NCI-H446 (cell line): ENCODE measurements at regions not wholly inside any gene's neighbourhood (a gene's known extent, or its start where the extent isn't known, plus 50 kb on each side); places are given as distances from the start of the nearest gene placed in this dataset.

Source experiments
- DNase-seq, 2 experiments: peaks; one replicate each; lab custom pipeline; 2025; lab: John Stamatoyannopoulos, UW

DNA sequence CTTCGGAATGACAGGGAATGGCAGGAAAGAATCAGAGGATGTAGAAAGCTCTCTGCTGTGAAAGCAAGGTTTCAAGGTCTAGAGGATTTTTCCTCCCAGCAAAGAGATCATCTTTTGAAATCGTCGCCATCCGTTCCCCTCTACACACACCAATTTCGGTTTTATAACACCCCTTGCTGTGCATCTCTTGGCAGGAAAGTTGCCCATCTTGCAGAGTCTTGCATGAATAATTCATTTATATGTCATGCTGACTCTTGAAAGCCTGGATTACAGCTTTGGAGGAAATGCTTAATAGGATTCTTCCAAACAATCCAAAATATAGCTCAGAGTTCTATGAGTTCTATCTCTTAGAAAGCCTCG is 262.7 kb downstream of the CHL1 start:
- DNase-seq: peak in 1 of 2 experiments; percentile 23

DNA sequence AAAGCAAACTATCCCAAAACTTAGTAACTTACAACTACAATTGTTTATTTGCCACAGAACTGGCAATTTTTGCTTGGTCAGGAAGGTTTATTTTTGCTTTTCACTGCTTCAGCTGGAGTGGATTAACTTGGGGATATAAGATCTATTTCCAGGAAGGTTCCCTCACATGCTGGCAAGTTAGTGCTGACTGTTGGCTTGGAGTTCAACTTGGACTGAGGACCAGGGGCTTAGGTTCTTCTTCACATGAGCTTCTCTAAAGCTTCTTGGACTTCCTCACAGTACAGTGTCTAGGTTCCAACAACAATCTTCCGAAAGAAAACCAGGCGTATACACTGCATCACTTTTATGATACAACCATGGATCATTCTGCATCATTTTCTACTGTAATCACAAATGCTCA is 264.4 kb downstream of the CHL1 start:
- no peak for DNase-seq

DNA sequence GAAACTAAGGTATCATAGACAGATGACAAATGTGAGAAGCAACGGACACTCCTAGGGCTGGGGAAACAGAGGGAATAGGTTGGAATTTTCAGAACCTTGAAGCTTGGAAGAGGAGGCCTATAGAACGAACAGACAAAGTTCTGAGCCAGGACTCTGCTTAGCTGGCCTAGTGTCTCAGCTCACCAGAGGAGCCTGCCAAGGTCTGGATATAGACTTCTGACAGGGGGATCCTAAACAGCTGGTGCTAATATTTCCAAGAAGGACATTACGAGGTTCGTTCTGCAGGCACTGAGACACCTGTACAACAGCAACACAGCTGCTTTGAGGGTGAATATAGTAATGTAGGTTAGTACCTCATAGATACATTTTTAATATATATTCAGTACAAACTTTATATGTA is 266.3 kb downstream of the CHL1 start:
- DNase-seq: no peak

DNA sequence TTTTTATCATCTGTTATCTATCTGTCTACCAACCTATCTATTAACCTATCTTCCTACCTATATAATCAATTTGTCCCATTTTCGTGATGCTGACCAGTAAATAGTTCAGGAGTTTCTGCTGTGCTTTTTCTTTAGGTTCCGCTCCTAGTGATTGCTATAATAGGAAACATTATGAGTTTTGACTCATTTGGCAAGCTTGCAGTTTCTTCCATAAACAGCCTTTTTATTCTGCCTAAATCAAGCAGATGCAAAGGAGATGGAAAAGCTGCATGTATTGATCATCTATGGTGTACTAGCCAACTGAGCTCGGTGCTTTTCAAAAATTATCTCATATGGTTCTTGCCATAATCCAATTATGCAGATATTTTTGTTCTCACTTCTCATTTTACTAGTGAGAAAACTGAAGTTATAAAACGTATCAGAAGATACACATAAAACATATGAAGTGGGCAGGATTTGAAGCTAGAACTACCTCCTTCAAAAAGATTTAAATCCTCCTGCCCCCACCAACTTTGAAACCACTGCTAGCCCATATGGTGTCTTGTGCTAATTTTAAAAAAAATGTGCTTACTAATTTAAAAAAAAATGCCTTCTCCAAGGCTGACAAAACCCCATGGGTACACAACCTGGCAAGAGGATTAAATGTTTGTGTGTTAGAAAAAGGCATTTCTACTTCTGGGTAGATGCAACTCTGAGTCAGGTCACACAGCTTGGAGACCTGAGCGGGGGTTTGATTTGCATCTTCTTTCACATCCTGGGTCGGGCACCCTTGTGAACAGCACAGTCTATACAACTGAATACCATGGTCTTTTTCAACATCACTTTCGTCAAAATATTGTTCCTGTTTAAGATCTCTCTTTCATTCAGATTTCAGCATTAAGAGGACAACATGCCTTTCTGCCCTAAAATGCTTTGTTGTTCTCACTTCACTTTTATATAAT is 267.0 kb downstream of the CHL1 start:
- no peak for DNase-seq

DNA sequence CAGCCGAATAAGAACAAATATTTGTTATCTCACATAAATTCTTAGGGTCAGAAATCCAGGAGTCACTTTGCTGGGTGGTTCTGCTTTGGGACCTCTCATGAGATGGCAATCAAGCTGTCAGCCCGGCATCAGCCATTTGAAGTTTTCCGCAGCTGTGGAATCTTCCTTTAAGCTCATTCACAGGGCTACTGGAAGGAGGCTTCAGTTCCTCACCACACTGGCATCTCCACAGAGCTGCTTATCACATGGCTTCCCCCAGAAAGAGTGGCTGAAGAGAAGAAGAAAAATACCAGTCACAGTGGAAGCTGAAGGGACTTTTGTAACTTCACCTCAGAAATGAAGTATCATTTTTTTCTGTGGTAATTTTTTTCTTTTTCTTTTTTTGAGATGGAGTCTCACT is 267.7 kb downstream of the CHL1 start:
- no peak for DNase-seq

DNA sequence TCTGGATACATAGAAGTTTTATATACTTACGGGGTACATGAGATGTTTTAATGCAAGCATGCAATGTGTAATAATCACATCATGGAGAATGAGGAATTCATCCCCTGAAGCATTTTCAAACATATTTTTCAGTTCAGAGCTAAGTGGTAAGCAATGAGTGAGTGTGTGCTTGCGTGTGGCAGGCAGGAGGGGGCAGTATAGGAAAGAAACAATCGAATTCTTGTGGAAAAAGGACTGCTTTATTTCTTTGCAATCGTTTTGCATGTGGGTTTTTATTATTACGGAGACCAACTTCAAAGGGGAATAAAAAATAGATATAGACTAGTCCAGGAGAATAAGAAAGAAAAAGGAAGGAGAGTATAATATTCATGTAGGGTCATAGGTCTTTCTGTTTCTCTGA is 271.6 kb downstream of the CHL1 start:
- no peak for DNase-seq

DNA sequence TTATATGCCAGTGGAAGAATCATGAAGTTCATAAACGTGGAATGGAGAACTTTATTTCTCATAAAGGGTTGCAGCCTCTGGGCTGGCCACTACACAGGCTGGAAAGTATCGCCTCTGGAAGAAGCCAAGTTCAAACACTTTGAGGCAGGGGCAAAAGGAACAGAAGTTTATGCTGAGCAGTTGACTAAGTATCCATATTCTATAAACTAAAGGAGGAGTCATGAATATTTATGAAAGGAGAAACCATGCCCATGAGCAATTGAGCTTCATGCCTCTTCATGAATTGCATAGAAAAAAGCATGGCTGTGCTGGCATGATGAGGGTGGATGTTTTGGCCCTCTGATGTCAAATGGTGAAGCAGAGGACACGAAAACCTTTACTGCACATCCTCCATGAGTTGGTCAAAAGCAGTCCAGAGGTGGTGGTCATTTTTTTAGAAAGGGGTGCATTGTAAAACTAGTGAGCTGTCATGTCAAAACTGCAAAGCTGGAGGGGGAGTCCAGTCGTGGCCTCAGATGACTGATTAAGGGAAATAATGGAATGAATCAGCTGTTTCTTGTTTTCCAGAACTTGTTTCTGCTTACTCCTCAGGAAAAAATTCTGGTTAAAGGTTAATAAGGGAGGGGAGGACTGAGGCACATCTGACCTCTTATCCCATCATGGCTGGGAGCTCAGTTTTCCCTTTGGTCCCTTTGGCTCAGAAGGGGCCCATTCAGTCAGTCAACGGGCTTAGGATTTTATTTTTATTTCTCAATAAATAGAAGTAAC is 276.7 kb downstream of the CHL1 start:
- DNase-seq: no peak

DNA sequence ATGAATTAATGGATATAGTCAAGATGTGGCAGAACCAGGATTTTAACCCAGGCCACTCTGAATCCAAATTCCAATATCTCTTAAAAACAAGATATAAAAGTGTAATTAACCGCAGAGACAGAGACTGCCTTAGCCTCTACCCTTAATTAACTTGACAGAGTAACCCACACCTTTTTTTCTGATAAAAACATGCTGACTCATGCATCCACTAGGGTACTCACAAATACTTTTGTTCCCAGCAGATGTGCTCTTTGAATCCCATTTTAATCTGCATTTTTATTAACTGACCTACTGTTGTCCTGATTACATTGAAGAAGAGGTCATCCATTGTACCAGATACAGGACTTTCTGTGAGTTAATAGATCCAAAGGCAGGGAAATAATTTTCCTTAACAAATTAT is 278.3 kb downstream of the CHL1 start:
- DNase-seq: no peak

DNA sequence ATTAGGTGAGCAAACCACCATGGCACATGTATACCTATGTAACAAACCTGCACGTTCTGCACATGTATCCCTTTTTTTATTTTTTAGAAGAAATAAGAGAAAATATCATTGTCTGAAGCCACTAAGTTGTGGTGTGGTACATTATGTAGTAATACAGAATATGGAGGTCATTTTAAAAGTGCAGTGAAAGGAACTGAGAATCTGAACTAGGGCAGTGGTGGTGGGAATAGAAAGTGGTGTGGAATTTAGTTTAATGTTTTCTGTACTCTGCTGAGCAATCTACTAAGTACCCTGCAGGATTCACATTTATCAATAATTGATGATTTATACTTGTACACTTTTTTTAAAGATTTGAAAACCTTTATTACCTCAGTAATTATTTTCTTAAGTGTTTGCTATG is 283.5 kb downstream of the CHL1 start:
- no peak for DNase-seq

DNA sequence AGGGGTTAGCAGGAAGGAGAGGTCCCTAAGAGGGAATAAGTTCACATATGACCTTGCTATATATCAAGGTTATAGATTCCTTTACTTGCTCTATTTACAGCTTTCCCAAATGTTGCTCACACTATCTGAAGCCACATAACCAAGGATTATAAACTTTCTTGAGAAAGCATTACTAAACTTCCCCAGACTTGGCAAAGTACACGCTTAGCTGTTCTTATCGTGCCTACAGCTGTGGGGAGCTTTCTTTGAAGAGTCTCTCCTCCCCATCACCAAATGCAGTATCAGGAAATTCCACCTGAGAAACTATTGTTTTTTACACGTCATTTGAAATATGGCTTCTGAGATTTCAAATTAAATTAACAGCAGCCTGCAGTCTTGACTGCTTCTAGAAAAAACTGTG is 284.5 kb downstream of the CHL1 start:
- DNase-seq: no peak

DNA sequence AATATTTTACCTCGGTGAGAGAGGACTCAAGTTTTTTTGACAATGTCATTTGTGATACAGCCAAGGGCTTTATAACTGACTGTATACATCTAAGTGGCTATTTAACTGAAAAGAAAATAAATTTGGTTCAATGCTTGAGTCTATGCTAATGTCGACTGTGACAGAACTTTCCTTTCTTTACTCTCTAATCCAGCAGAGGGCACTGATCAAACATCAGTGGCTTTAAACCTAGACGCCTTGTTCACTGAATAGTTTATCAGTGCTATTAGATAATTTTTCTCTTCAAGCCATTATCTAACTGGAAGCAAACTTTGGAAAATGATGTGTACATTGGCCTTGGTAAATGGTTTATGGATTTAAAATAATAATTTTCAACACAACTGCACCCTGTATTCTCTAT is 285.1 kb downstream of the CHL1 start:
- DNase-seq: no peak

DNA sequence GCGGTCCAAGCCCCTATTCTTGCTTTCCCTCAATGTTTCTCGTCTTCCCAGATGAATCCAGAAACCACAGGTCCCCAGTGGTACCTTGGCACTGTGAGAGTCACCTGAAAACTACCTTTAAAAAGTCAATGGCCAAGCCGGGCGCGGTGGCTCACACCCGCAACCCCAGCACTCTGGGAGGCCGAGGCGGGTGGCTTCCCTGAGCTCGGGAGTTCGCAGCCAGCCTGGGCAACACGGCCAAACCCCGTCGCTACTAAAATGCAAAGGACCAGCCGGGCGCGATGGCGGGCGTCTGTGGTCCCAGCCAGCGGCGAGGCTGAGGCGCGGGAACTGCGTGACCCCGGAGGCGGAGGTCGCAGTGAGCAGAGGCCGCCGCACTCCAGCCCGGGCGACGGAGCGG is 285.9 kb downstream of the CHL1 start:
- DNase-seq: no peak

DNA sequence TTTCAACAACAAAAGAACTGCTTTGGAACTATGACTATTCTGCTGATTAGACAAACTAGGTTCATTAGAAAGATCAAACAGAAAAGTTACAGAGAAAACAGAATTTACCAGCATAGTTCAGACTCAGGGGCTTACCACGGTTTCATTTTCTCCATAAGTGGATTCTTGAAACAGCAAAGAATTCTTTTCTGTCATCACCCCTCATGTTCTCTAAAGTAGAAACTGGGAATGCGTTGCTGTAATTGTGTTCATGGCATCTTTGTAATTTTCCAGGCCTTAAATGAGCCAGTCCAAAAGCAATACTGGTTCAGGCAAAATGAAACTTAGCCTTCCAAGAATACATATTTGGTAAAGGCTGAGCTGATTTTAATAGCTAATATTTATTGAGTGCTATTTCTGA is 287.8 kb downstream of the CHL1 start:
- DNase-seq: no peak

DNA sequence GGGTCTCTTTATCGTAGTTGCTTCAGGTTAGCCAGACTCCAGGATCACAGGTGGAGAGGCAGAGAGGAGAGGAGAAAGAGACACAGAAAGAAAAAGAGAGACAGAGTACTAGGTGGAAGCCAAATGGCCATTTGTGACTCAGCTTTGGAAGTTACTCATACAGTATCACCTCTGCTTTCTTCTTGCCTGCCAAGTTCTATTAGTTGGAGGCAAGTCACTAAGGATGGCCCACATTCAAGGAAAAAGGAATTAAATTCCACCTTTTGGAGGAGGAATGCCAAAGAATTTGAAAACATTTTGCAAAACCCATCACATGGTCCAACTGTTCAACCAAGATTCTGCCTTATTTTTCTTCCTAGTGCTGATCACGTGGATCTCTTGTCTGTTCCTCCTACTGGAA is 291.1 kb downstream of the CHL1 start:
- DNase-seq: no peak

DNA sequence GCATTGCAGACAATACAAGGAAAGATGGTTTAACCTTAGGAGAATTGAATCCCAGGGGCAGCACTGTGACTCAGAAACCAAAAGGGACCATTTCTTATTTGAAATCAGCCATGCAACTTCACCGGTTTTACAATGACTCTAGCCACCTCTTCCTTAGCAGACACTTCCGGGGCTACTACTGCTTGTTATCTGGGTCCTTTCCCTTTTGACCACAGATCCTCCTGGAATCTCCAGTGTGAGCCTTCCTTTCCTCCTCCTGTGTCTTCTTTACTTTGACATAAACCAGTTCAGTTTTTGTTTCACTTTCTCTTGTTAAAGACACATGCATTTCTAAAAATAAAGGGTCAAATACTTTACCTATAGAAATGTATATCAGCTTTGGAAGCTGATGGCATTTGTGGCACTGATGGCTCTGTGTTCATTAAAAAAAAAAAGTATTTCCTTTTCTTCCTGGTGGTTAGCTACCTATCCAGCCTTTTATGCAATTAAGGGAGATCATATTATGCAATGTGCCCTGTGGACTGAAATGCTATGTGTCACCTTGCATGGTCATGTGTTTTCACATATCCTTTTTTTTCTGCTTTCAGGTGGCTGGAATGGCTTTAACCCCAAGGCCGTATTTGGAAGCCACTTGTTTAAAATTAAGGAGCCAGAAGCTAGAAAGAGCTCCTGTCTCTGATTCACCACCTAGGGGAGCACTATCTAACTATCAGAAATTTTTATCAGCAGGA is 296.2 kb downstream of the CHL1 start:
- no peak for DNase-seq

DNA sequence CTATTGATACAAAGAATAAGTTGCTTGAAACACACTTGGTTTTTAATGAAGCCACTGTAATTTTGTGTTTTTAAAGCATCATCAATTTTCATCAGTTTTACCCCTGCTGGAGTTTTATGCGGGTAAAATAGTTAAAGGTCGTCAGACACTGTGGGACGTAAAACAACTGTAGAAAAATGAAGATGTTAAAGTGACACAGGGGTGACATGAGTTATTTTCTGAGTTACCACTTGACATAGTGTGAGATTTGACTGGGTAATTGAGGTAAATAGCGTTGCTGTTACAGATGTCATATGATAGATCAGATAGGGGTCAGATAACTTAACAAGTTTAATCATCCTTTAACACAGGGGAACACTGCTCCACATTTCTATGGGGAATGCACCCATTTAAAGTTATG is 297.6 kb downstream of the CHL1 start:
- DNase-seq: no peak

DNA sequence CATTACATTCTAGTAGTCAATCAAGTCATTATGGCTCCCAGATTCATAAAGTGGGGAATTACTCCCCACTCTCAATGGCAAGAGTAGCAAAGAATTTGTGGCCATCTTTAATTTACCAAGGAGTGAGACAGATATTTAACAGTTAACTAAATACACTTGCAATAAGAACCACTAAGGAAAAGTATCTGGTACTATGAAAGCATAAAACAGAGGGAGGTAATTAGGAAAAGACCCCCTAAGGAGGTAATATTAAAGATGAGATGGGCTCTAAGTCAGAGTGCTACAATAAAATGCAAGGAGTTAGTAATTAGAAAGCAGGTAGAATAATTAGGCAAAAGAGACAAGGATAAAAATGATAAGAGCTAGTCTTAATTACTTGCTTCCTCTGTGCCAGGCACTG is 301.9 kb downstream of the CHL1 start:
- no peak for DNase-seq

DNA sequence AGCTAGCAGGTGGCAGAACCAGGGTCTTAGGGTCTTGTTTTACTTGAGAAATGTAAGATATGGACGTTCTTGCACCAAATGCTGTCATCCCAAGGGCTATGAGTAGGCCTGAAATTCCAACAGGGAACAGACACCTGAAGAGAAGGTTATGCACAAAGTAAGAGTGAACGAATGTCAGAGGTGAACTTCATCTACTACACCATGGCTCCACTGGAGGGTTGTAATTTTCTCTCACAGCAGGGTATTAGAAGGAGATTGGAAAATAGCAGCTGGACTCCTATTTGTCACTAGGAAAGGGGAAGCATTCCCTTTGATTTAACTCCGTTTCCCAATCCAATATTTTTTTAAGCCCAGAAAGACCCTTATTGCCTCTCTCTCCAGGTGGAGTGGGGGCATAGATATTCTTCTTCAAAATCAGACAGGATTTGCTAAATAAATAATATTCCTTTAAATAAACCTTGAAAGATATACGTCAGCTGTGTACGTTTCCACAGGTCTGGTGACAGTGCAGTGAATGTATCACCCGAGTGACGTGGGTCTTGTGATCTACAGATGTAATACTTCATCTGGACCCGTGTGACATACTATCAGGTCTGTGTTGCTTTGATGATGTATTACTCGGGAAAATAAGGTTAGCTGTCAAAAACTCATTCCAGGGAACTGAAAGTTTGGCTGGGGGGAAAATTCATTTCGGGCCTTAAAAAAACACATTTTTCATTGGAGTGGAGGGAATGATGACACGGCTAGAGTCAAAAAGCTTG is 302.6 kb downstream of the CHL1 start:
- no peak for DNase-seq

DNA sequence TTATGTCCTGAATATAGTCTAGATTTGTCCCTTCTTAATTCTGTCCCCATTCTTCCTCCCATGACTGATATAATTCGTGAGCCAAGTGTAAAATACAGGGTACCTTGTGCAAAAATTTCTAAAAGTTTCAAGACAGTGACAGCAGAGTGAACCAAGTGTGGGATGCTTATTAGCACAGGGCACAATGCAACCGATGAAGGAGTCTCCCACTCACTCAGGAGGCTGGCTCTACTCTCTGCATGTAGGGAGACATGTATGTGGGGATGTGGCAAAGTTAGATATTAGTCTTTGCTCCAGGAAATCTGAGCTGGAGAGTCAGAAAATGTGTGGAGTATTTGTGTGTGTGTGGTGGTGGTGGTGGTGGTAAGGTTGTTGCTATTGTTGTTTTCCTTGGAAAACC is 305.9 kb downstream of the CHL1 start:
- no peak for DNase-seq

DNA sequence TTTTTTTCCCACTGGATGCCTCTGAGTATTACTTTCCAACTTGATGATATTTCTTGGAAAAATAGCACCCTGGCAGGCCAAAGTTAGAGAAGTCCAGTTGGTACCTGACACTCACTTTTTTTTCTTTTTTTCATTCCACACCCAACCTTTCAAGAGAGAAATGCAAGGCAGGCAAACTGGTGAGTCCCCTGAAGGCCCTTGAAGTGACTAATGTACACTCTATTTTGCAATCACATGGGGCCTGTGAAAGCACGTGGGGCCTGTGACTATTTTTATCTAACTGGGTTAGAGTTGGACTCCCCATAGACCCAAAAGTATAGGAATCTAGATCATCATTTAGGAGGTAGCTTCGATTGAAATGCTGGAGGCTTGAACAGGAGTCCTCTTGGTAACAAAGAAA is 316.7 kb downstream of the CHL1 start:
- DNase-seq: no peak

DNA sequence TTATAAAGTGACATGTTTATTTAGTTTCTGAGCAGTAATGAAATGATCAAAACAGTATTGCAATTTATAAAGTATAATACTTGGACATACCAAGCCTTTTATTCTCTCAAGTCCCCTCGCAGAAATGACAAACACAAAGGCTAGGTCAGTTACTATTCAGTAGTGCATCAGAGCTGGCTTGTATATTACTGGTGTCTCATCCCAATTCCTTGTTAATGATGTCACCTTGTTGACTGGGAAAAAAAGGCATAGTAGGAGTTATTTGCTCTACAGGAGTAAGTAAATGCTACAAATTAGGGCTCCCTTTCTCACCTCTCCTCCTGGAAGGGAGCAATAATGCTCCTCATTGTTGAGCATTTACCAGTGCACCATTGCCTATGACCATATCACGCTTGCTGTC is 317.6 kb downstream of the CHL1 start:
- no peak for DNase-seq

DNA sequence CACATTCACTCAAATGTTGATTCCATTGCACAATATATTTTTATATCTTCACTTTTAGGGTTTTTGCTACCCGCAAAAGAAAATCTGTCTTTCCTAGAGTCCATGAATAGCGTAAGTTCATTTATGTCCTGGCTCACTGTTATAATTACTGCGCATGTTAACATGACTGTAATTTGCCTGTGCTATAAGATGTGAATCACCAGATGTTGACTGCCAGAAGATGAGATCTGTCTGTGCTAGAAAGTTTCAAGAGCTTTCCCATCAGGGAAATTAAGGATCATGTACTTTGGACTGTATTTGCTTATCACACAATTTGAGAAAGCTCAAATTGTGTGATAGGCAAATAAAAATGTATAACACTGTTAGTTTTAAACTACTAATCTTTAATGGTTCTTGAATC is 322.5 kb downstream of the CHL1 start:
- no peak for DNase-seq
